ENCODE measurements at regions not wholly inside any gene's neighbourhood (a gene's known extent, or its start where the extent isn't known, plus 50 kb on each side); places are given as distances from the start of the nearest gene placed in this dataset.
"Not testable (repeated sequence)": the region's sequence is repeated elsewhere in the genome, so short reads cannot be mapped to it uniquely, and the experiment has no call there.

DNA sequence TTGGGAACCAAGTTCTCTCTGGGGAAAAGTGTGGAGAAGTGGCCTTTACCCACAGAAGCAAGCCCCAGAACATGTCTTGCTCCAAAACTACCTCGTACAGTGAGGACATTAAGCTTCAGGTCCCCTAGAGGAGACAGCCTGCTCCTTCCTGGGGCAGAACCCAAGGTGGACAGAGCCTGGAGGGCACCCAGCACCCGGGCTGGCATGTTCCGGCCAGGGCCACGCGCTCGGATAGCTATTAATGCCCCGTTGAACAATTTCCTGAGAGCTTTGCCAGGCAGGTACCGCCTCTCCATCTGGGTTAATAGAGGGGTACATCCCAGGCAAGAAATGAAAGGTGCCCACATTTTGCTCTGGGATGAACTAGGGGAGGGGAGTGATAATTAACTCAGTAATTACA, 169.0 kb upstream of the GRK3 start:
- DNase-seq (ENCODE audit: low read depth): no peak

DNA sequence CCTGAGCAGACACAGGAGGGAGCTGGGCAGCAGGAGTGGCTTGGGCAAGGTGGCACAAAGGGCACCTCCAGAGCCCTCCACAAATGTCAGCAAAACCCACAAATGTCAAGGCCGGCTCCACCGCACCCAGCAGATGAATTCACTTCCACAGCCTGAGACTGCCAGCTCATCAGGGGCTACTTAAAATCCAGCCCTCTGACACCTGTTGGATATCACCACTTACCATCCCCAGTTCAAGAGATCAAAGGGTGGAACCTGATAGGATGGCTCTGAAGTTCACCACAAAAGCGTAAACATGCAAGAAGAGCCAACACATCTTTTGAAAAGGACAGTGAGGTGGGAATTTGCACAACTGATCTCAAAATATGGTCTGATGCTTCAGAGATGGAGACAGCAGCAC, 168.6 kb upstream of the GRK3 start:
- DNase-seq (ENCODE audit: low read depth): no peak

DNA sequence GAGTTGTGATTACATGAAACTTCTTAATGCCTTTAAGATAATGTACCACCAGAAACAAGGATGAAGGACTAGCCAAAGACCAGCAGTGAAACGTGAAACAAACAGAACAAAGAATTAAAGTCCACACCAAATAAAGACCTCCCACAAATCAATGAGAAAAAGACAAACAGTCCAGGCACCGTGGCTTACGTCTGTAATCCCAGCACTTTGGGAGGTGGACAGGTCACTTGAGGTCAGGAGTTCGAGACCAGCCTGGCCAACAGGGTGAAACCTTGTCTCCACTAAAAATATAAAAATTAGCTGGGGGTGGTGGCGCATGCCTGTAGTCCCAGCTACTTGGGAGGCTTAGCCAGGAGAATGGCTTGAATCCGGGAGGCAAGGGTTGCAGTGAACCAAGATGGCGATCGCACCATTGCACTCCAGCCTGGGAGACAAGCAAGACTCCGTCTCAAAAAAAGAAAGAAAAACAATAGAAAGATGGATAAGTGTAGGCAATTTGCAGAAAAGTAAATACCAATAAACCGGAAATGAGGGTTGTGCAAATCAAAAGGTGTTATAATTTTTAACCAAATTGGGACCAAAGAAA, 167.8 kb upstream of the GRK3 start:
- no peak for DNase-seq (ENCODE audit: low read depth)

DNA sequence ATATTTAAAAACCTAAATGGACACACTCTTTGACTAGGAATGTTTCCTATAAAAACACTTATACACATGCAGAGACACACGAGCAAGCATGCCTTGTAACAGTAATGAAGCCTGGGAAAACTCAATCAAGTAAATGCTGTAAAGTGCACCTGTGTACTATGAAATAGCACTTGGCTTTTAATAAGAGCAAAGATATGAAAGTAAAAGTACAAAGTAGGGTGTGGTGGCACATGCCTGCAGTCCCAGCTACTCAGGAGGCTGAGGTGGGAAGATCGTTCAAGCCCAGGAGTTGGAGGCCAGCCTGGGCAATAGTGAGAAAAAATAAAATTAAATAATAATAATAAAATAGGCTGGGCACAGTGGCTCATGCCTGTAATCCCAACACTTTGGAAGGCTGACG, 166.9 kb upstream of the GRK3 start:
- DNase-seq (ENCODE audit: low read depth): no peak

DNA sequence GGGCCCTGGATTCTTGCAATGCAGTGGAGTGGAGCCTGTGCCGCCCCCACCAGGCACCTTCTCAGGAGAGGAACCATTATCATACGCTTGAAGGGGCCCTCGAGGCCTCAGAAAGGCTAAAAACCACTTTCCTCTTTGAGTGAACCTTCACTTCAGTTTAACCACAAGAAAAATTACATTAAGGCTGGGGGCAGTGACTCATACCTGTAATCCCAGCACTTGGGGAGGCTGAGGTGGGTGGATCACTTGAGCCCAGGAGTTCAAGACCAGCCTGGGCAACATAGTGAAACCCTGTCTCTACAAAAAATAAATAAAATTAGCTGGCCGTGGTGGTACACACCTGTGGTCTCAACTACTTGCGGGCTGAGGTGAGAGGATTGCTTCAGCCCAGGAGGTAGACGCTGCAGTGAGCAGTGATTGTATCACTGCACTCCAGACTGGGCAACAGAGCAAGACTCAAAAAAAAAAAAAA, 165.8 kb upstream of the GRK3 start:
- peak; percentile 66 for DNase-seq (ENCODE audit: low read depth)

DNA sequence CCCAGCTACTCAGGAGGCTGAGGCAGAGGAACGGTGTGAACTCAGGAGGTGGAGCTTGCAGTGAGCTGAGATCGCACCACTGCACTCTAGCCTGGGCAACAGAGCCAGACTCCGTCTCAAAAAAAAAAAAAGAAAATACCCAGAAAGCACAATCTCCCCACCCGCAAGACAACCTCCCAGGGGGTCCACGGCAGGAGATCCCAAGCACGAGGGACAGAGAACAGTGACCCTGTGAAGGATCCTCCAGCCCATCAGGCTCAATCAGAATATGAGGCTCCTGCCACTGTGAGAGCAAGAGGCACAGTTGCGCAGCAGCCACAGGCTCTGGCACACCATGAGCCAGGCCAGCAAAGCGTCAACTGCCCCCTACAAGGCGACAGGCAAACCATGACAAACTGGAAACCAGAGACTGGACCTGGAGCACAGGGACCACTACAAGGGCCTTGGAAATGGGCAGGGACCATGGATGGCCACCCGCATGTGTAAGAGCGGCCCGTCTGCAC, 164.8 kb upstream of the GRK3 start:
- no peak for DNase-seq (ENCODE audit: low read depth)

DNA sequence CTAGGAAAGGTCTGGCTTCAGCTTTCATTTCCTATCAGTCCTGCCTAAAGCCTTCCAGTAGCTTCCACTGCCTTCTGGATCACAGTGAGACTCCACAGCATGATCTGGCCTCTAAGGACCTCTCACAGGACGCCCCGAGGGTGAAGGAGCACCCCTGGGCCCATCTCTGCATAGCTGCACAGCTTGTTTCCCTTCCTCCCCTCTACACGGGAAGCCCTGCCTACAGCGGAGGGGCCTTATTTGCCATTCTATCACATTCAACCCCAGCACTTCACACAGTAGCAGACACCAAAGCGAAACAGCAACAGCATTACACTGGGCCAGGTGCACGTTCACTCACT, 162.3 kb upstream of the GRK3 start:
- no peak for DNase-seq (ENCODE audit: low read depth)

DNA sequence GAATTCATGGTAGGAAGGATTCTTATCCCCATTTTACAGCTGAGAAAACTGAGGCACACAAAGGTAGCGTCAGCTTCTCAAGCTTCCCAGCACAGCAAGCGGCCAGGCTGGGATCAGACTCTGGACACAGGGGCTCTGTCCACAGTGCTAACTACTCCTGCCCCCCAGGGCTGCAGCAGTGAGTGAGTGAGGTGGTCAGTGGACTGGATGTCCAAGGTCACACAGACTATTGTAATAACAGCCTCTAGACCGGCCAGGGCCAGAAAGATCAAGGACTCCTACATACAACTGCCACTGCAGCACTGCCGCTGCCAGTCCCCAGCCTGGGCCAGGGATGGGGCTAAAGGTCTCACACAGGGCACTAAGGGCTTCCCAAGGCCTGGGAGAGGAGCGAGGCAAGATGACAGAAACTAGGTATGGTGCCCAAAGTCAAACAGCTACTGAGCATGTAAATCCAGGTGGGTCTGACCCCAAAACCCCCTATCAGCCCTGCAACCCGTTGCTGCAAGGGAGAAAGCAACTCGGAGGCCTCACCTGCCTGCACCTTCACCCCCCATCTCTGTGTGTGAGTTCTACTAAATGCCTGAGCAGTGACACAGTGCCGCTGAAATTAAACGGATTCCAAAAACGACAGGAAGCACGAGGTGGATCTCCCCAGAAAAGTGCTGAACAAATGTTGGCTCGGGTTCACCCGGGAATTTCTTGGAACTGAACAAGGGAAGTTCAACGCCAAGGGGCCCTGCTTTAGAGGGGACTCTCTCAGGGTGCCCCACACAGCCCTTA, 161.8 kb upstream of the GRK3 start:
- peak; percentile 26 for DNase-seq (ENCODE audit: low read depth)

DNA sequence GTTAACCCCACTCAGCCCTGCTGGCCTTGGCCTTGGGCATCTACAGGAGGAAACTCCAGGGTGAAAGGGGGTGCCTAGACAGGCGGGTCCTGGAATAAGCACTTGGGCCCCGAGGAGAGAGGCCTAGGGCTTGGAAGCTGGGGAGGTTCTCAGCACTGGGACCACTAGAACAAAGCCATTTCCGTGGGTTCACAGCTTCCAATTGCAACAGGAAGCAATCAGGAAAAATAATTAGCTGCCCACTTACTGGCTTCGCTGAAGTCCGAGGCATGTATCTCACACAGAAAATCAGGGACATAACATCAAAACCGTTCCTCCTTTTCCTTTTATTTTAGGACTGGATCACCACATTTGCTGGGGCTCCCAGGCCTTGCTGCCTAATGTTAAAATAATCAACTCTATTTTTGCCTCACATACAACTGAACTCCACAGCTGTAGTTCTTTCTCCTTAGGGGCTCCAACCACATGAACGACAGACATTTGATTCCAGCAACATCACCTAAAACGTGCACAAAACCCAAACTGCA, 161.1 kb upstream of the GRK3 start:
- no peak for DNase-seq (ENCODE audit: low read depth)

DNA sequence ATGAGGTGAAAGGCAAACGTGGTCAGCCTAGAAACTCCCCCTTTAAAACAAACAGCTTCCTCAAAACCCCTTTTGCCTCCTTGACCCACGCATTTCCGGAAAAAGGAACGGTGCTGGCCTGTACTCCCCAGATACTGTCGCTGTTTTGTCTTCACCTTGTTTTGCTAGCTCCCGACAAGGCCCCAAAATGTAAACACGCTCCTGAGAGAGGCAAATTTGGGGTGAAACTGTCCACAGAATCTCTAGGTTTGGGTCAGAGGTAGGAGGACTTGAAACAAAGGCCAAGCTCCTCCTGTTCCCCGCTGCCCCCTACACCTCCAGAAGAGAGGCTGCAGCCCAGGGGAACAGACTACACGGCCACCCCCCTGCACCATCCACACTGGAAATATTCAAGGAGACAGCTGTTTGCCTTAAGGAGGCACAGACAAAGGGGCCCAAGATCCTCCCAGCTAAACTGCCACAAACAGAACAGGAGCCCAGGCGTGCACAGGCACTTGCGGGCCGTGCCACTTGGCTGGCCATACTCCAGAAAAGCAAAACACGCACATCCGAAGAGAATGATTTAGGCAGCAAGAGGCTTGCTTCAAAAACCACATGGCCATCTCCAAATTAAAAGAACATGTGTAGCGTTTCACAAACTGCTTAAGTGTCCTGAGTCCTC, 160.5 kb upstream of the GRK3 start:
- no peak for DNase-seq (ENCODE audit: low read depth)

DNA sequence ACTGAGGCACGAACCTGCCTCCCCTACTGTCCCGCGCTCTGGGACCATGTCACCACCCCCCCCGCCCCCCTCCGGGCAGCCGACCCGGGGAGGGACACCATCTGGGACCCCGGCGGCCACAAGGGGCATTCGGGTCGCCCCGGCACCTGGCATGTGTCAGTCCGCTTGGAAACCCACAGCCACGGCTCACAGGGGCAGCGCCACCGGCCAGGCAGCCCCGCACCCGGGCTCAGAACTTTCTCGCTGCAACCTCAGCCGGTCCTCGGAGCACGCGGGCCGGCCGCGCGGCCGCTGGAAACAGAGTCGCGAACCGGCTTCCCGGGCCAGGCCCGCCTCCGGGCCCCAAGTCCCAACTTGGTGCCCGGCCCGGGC, 159.9 kb upstream of the GRK3 start:
- no peak for DNase-seq (ENCODE audit: low read depth)

DNA sequence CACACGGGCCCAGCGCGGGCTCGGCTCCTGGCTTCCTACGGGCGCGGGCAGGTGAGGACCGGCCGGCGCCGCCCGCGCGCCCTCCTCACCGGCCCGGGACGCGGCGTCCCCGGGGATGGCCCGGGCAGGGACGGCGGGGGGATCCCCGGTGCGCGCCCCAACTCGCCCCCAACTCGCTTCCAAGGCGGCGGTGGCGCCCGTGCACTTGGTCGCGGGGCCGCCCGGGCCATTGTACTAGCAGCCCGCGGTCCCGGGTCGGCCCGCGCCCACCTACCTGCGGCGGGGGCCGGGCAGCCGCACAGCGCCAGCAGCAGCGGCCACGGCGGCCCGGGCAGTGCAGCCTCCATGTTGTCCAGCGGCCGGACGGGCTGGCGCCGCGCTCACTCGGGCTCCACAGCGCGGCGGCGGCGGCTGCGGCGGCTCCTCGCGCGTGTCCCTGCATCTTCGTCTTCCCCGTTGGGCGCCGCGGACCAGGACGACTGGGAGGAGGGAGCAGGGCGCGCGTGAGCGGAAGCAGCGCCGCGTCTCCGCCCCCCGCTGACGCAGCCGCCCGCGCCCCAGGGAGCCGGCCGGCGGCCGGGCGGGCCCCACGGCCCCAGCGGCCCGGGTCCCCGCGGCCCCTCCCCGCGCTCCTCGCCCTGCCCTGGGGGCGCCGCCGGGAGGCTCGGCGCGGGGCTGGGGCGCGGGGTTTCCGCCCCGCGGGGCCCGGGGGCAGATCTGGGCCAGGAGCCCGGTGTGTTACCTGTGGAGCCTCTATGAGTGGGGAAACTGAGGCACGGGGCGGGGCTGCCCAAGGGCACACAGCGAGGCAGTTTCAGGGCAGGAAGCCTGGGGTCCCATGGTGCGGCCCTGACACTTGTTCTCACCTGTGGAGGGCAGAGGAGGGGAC, 159.3 kb upstream of the GRK3 start:
- peak; percentile 63 for DNase-seq (ENCODE audit: low read depth)

DNA sequence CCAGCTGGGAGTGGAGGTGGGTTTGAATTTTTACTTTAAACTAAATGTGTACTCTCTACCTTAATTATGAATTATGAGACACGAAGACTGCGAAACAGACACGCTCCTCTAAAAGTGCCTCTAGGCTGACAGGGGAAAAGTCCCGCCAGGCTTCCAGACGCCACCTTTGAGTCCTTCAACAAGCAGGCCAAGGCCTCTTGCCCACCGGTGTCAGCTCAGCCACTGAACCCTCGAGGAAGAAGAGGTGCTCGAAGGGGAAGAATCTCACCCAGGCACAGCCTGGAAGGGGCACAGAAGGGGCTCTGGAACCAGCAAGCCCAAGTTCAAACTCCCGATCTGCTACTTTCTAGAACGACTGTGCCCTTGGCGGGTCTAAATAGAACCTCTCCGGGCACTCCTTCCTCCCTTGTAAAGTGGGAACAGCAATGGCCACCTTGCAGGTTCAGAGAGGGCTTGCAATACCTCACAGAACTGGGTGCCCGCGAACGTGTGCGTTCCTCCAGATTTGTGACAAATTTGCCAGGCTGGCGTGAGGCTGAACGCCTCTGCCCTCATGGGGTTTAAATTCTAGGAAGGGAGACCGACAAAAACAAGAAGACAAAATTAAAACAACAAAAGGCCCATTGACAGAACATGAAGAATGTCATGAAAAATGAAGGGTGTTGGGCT, 158.5 kb upstream of the GRK3 start:
- no peak for DNase-seq (ENCODE audit: low read depth)

DNA sequence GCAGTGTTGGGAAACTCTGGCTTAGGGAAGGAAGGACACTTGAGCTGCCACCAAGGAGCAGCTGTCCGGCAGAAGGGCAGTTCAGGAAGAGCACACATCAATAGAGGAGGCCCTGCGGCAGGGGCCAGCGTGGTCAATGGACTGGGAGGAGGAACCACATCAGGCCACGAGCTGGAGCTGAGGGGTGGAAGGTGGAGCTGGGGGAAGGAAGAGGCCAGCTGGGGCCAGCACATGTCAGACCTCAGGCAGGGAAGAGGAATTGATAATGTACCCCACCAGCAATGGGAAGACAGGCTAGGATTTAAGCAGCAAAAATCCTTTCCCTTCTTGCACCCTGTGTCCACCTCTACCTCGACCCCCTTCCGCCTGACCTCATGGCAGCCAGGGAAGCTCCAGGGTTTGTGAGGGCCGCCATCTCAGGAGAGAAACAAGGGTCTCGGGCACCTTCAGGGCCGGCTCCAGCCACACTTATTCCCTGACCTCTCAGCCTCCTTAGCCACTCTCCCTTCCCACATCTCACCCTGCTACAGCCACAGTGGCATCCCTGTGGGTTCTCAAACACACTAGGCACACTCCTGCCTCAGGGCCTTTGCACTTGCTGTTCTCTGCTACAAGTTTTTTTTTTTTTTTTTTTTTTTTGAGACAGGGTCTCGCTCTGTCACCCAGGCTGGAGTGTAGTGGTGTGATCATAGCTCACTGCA, 157.8 kb upstream of the GRK3 start:
- DNase-seq (ENCODE audit: low read depth): no peak

DNA sequence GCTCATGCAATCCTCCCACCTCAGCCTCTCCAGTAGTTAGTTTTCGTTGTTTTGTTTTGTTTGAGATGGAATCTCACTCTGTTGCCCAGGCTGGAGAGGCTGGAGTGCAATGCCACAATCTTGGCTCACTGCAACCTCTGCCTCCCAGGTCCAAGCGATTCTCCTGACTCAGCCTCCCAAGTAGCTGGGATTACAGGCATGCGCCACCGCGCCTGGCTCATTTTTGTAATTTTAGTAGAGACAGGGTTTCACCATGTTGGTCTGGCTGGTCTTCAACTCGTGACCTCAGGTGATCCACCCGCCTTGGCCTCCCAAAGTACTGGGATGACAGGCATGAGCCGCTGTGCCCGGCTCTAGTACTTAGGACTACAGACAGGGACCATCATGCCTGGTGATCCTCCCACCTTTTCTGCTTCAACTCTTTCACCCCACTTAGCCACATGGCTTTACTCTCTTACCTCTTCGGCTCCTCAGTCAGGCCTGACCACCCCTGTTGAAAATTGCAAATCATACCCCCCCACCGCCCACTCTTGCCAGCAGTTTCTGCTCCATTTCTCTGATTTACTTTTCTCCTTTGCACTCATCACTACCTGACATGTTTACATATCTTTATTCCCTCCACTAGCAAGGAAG, 157.1 kb upstream of the GRK3 start:
- DNase-seq (ENCODE audit: low read depth): no peak

DNA sequence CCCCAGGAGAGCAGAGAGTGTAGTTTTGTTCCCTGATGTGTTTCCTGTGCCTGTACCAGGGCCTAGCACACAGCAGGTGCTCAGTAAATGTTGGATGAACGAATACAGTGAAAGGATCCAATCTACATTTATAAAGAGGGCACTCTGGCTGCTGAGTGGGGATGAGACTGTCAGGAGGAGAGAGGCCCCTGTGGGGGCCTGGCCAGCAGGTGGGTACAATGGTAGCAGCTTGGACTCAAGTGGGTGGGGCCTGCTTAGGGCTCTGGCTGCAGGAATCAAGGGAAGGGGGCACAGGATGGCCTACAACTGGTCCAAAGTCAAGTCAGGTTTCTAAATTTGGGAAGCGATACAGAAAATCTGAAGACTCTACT, 156.6 kb upstream of the GRK3 start:
- no peak for DNase-seq (ENCODE audit: low read depth)

DNA sequence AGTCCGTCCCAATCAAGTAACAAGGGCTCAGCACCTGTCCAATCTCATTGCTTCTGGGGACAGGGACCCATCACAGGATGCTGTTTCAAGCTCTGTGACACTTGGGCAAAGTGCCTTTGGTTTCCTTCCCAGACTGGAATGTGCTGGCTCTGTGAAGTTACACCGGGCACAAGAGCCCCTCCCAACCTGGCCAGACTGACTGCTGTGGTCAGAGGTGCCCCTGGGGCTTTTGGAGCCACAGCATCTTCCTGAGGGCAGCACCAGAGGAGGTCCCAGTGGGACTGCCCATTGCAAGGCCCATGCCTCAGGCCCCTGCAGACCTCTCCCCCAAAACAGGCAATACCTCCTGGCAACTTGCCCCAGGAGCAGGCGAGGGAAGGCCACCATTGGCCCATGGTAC, 155.2 kb upstream of the GRK3 start:
- DNase-seq (ENCODE audit: low read depth): no peak

DNA sequence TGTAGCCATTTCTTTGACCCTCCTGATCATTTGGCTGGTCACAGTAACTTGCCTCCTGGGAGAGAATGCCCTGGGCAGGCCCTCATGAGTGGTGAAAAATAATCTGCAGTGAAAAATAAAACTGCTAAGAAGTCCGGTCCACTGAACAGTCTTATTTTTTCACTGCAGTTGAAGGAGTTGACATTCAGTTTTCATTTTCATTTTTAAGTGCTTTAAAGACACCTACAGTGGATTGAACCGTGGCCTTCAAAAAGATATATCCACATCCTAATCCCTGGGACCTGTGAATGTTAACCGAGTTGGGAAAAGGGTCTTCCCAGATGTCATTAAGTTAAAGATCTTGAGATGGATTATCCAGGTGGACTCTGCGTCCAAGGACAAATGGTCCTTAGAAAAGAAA, 153.6 kb upstream of the GRK3 start:
- no peak for DNase-seq (ENCODE audit: low read depth)

DNA sequence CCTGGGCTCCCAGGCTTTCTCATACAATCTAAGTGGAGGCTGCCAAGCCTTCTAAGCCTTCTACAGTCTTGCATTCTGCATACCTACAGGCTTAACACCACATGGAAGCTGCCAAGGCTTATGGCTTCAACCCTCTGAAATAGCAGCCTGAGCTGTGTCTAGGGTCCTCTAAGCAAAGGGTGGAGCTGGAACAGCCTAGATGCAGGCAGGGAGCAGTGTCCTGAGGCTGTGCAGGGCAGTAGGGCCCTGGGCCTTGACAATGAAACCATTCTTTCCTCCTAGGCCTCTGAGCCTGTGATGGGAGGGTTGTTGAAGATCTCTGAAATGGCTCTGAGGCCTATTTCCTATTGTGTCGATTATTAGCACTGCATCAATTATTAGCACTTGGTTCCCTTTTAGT, 150.9 kb upstream of the GRK3 start:
- no peak for DNase-seq (ENCODE audit: low read depth)

DNA sequence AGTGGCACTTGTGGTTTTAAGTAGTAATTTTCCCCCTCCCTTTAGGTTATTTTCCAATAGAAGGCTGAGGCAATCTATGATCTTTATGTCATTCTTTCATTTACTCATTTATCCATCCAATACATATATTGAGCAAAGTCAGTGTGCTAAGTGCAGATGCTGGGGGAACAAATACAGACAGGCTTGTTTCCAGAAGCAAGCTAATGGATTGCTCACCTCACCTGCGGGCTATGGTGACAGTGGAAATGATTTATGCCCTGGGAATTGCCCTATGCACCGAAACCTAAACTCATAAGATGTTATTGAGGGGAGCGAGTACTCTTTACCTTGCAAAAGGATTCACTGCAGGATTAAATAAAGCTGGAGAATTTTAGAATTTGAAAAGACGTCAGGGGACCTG, 148.7 kb upstream of the GRK3 start:
- DNase-seq (ENCODE audit: low read depth): not testable (repeated sequence)

DNA sequence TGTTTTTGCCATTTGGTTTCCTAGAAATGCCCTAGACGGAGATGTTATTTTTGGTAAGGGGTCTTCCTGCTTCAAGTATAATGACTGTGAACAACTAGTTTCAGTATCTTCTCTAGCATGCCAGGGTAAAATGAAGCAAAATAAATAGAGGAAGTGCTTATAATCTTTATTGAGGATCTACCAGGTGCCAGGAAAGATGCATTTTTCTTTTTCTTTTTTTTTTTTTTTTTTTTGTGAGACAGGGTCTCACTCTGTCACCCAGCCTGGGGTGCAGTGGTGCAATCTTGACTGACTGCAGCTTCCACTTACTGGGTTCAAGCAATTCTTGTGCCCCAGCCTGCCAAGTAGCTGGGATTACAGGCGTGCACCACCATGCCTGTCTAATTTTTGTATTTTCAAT, 146.6 kb upstream of the GRK3 start:
- DNase-seq (ENCODE audit: low read depth): not testable (repeated sequence)

All from amniotic epithelial cell (primary cell).